Activated naive CD4-positive, alpha-beta T cell treated with anti-CD3 and anti-CD28 coated beads, Interleukin-2, amount 10 ng/mL, durations not matched to agents 7 days and 5 days (primary cell): ENCODE measurements at regions not wholly inside any gene's neighbourhood (a gene's known extent, or its start where the extent isn't known, plus 50 kb on each side); places are given as distances from the start of the nearest gene placed in this dataset.

Source experiments
- CTCF ChIA-PET: fragments of 350-600 bp; sonication (Branson Sonifier 250); formaldehyde crosslinking; loops from one replicate; lab custom pipeline; 2021; ENCODE audit warnings: antibody characterized with exemption; lab: Charles Lee
- DNase-seq: peaks from one replicate; pipeline ENCODE4 v3.0.0-alpha.2; 2020
- H3K27ac Mint-ChIP-seq: one replicate; pipeline ENCODE4 v1.8.0; 2021; ENCODE audit warnings: mild to moderate bottlenecking, moderate library complexity, mixed read lengths
- H3K27me3 Mint-ChIP-seq: one replicate; pipeline ENCODE4 v1.8.0; 2021; ENCODE audit warnings: mild to moderate bottlenecking, mixed read lengths
- H3K36me3 Mint-ChIP-seq: one replicate; pipeline ENCODE4 v1.8.0; 2021; ENCODE audit warnings: mixed read lengths
- H3K4me1 Mint-ChIP-seq: one replicate; pipeline ENCODE4 v1.8.0; 2021; ENCODE audit warnings: mixed read lengths
- H3K4me3 Mint-ChIP-seq: one replicate; pipeline ENCODE4 v1.8.0; 2021; ENCODE audit warnings: mild to moderate bottlenecking, moderate library complexity, mixed read lengths
- H3K9me3 Mint-ChIP-seq: one replicate; pipeline ENCODE4 v1.8.0; 2021; ENCODE audit warnings: mixed read lengths

DNA sequence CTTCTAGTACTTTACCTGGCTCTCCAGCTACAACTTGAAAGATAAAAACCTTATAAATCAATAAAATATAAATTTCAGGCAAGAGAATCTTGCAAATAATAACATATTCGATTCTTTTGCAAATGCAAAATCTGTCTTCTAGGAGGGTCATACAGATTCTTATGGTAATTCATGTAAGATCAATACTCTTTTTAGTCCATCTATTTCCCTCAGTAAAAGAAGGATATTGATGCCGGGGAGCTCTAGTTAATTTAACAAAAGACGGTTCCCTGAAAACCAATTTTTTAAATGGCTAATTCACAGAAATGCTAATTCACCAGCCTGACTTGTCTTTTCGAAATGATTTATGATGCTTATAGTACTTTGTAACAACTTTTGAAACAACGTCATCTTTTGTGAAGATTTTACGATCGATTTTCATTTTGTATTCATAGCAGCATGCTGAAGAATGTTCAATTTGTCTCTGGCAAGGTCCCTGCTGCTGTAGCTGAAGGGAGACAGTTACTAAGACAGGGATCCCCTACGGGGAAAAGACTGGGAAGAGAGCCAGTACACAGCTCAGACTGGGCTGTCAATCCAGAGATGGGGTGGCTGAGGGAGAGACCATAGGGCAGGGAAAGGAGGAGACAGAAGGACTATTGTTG, 90.6 kb upstream of the SPAG17 start:
- H3K27ac Mint-ChIP-seq, result no peak overlapping the region
- no peak overlapping the region for H3K4me3 Mint-ChIP-seq
- H3K27me3 Mint-ChIP-seq, result no peaks in the 10 kb centered on the region
- H3K4me1 Mint-ChIP-seq, result no peaks in the 10 kb centered on the region
- CTCF ChIA-PET, result no interaction called here
- H3K36me3 Mint-ChIP-seq, result no peaks in the 10 kb centered on the region
- DNase-seq, result no peak
- no peaks in the 10 kb centered on the region for H3K9me3 Mint-ChIP-seq

DNA sequence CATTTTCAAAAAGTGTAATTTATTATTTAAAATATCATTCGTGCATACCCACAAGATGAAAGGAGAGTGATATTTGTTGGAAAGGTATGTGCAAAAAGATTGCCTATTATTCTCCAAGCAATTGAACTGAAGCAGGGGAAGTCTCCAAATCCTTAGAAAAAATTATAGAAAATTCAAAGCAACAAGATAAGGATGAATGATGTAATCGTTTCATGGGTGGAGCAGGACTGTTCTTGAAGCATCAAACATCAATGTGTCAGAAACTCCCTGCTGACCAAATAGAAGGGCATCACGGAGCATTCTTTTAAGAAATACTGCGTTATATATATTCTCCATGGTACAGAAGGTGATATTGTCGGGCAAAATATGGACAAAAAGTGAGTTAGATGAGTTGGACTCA, 87.9 kb upstream of the SPAG17 start:
- Mint-ChIP-seq H3K27ac (no peak overlapping the region), H3K36me3 (no peaks in the 10 kb centered on the region), H3K4me1 (no peaks in the 10 kb centered on the region), H3K27me3 (no peaks in the 10 kb centered on the region), H3K4me3 (no peak overlapping the region), H3K9me3 (no peaks in the 10 kb centered on the region)
- DNase-seq, result no peak
- CTCF ChIA-PET, result no interaction called here

DNA sequence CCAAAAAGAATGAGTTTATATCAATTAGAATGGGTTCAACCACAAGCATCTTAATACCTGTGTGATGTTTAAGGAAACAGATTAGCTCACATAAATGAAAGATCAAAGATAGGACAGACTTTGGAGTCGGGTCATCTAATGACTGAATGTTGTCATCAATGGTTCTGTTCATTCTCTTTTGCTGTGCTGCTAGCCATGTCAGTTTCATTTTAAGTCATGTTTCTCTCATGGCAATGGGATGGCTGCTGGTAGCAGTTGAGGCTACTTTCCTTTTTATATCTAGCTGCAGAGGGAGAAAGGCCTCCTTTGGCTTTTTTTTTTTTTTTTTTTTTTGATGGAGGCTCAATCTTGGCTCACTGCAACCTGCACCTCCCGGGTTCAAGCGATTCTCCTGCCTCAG, 86.9 kb upstream of the SPAG17 start:
- CTCF ChIA-PET, result no interaction called here
- Mint-ChIP-seq H3K9me3 (no peaks in the 10 kb centered on the region), H3K27me3 (no peaks in the 10 kb centered on the region), H3K36me3 (no peaks in the 10 kb centered on the region), H3K27ac (no peak overlapping the region), H3K4me3 (no peak overlapping the region), H3K4me1 (no peaks in the 10 kb centered on the region)
- DNase-seq, result no peak

DNA sequence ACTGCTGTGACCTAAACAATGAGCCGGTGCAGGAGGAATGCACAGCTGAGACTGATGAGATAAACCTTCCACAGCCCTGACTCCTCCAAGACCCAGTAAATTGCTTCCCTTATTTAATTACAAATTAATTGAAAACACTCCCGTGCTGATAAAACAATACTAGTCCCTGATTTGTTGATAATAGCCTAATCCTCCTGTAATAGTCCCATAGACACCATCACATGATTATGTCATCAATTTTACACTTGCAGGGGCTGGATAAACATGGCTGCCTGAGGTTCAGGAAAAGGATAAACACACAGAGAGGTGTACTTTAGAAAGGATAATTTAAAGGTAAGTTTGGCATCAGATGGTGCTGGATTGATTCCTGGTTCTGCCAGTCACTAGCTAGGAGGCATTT, 84.6 kb upstream of the SPAG17 start:
- CTCF ChIA-PET, result no interaction called here
- DNase-seq, result no peak
- H3K4me1 Mint-ChIP-seq, result no peaks in the 10 kb centered on the region
- H3K27me3 Mint-ChIP-seq, result no peaks in the 10 kb centered on the region
- H3K4me3 Mint-ChIP-seq, result no peak overlapping the region
- no peaks in the 10 kb centered on the region for H3K9me3 Mint-ChIP-seq
- no peaks in the 10 kb centered on the region for H3K36me3 Mint-ChIP-seq
- H3K27ac Mint-ChIP-seq, result no peak overlapping the region

DNA sequence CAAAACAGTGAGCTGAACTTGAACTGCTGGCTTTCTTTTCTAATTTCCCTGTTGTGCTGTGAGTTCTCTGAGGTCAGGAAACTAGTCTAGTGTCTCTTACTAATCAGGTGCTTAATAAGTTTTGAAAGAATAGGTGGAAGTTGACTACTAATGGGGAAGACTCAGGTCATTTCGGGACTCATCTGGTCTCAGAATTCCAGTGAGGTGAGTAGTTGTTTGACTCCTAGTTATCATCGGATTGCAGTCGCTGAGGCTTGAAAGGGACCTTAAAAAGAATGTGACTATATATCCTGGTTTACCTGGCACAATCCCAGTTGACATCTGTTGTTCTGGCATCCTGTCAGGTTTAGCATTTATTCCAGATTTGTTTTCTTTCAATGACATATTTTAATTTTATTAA, 81.4 kb upstream of the SPAG17 start:
- Mint-ChIP-seq H3K4me1 (no peaks in the 10 kb centered on the region), H3K9me3 (no peaks in the 10 kb centered on the region), H3K27me3 (no peaks in the 10 kb centered on the region), H3K36me3 (no peaks in the 10 kb centered on the region), H3K4me3 (no peak overlapping the region), H3K27ac (no peak overlapping the region)
- CTCF ChIA-PET, result no interaction called here
- no peak for DNase-seq

DNA sequence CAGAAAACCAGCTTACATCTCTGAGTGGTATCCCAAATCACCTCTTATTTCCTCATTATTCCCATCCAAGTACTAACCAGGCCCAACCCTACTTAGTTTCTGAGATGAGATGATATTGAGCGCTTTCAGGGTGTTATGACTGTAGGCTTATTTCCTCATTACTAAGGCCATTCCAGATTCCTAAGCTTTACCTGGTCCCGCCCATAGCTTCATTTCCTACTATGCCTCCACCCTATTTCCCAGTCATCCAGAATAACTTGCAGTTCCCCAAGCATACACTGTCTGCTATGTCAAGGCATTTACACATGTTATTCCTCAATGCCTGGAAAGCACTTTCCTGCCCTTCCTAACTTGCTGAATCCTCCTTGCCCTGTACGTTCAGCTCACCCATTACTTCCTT, 79.3 kb upstream of the SPAG17 start:
- no peaks in the 10 kb centered on the region for H3K4me1 Mint-ChIP-seq
- no peaks in the 10 kb centered on the region for H3K36me3 Mint-ChIP-seq
- no peak overlapping the region for H3K4me3 Mint-ChIP-seq
- H3K27me3 Mint-ChIP-seq, result no peaks in the 10 kb centered on the region
- no peak overlapping the region for H3K27ac Mint-ChIP-seq
- CTCF ChIA-PET, result no interaction called here
- H3K9me3 Mint-ChIP-seq, result no peaks in the 10 kb centered on the region
- DNase-seq, result no peak

DNA sequence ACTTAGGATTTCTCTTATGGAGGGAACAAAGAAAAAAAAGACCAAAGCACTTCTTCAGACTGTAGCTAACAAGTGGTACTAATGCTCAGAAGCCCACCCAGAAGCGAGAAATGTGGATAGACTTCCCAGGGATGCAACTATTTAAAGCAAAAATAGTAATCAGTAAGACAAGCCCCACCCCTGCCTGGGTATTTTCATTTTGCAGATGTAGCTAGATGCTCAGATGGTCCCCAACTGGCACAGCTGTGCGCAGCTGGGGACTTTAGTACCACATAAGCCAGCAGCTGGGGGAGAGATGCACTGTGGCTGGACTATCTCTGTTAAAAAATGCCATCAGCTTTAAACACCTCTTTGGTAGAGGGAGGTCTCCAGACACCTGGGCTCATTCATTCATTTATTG, 77.8 kb upstream of the SPAG17 start:
- CTCF ChIA-PET, result no interaction called here
- no peaks in the 10 kb centered on the region for H3K4me1 Mint-ChIP-seq

DNA sequence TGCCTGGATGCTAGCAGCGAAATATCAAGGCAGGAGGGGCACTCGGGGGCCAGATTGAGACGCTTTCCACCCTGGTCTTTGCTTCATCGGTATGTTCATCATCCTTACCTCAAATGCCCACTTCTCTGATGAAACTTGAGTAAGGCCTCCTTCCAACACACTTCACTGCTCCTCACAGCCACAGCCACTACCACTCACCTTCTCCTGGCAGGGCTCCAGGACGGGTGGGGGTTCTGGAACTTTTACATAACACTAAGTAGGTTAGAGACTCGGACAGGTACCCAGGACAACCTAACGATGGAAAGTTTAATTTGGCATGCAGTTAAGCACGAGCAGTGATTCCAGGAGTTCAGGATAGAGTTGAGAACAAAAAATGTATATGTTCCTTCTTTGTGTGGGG, 73.9 kb upstream of the SPAG17 start:
- Mint-ChIP-seq H3K9me3 (no peaks in the 10 kb centered on the region), H3K4me3 (no peak overlapping the region), H3K27me3 (no peaks in the 10 kb centered on the region), H3K36me3 (no peaks in the 10 kb centered on the region), H3K4me1 (no peaks in the 10 kb centered on the region), H3K27ac (no peak overlapping the region)
- CTCF ChIA-PET, result no interaction called here
- DNase-seq, result no peak

More for the DNA sequence above, 77.8 kb upstream of the SPAG17 start:
- Mint-ChIP-seq H3K9me3 (no peaks in the 10 kb centered on the region), H3K36me3 (no peaks in the 10 kb centered on the region), H3K27ac (no peak overlapping the region), H3K4me3 (no peak overlapping the region), H3K27me3 (no peaks in the 10 kb centered on the region)
- no peak for DNase-seq

DNA sequence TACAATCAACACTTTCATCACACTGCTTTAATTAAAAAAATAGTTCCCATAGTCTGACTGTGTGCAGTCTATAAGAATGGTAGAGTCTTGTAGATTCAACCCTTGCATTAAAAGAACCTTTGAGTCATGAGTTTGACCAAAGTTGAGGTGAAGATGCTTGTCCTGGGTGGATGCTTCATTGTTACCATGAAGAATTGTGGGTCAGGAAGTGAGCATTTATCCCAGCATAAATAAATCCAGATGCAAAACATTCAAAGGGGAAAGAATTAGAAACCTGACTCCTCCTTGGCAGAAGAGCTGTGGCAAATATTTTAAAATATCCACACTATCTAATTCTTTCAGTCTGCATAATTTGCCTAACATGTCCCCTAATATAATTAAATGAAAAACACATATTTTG, 72.9 kb upstream of the SPAG17 start:
- no peak overlapping the region for H3K27ac Mint-ChIP-seq
- H3K27me3 Mint-ChIP-seq, result no peaks in the 10 kb centered on the region
- H3K4me1 Mint-ChIP-seq, result no peaks in the 10 kb centered on the region
- no peaks in the 10 kb centered on the region for H3K36me3 Mint-ChIP-seq
- no peaks in the 10 kb centered on the region for H3K9me3 Mint-ChIP-seq
- DNase-seq, result no peak
- H3K4me3 Mint-ChIP-seq, result no peak overlapping the region
- CTCF ChIA-PET, result no interaction called here

DNA sequence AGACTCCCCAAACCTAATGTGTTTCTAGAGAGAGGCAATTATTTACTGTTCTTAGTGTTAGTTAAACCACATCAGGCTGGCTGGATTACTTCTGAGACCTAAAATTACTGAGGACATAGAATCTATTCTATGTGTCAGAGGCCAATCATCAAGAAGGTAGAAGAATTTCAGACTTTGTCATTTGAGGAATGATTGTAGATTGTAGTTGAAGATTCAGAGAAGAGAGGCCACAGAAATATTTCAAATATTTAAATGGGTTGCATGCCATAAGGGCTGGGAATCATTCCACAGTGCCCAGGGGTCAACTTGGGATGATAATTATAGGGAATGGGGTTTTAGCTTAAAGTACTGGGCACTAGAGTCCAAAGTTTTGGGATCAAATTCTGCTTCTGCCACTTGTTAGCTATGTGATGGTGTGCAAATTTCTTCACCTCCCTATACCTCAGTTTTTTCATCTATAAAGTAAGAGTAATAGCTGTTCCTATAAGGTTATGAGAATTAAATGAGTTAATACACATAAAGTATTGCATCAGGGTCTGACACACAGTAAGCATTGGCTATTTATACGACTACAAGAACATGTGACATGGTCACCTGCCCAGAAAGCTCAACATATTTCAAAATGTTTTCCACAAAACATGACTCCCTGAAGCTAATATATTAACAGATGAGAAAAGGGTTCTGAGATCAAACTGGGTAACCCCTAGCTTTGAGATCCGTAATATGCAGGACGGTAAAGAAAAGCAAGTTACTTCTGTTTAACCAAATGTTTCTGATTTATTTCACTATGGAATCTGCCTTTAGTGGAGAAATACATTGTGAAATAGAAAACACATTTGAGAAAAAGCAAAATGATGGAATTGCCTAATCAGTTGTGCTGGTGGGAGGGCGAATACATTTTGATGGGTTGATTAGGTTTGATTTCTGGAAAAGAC, 69.7 kb upstream of the SPAG17 start:
- no peak for DNase-seq
- CTCF ChIA-PET, result no interaction called here
- Mint-ChIP-seq H3K36me3 (no peaks in the 10 kb centered on the region), H3K27ac (no peak overlapping the region), H3K9me3 (no peaks in the 10 kb centered on the region), H3K27me3 (no peaks in the 10 kb centered on the region), H3K4me1 (no peaks in the 10 kb centered on the region), H3K4me3 (no peak overlapping the region)

DNA sequence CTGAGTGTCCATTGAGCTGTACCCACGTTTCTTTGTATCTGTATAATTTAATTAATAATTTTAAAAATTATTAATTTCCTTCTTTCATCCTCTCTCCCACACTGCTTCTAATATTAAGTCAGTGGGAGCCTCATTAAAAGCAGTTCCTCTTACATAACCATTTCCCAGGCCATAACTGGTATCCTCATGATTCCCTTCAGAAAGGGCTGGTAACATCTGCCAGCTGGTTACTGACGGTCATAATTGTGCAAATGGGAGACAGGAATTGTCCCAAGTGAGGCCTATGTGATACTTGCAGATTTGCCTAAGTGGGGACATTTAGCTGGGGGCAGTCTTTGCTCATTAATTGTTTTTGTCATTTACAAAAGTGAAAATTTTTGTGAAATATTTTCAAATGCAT, 69.0 kb upstream of the SPAG17 start:
- Mint-ChIP-seq H3K27ac (no peak overlapping the region), H3K4me1 (no peaks in the 10 kb centered on the region), H3K27me3 (no peaks in the 10 kb centered on the region), H3K9me3 (no peaks in the 10 kb centered on the region), H3K36me3 (no peaks in the 10 kb centered on the region), H3K4me3 (no peak overlapping the region)
- no peak for DNase-seq
- CTCF ChIA-PET, result no interaction called here

DNA sequence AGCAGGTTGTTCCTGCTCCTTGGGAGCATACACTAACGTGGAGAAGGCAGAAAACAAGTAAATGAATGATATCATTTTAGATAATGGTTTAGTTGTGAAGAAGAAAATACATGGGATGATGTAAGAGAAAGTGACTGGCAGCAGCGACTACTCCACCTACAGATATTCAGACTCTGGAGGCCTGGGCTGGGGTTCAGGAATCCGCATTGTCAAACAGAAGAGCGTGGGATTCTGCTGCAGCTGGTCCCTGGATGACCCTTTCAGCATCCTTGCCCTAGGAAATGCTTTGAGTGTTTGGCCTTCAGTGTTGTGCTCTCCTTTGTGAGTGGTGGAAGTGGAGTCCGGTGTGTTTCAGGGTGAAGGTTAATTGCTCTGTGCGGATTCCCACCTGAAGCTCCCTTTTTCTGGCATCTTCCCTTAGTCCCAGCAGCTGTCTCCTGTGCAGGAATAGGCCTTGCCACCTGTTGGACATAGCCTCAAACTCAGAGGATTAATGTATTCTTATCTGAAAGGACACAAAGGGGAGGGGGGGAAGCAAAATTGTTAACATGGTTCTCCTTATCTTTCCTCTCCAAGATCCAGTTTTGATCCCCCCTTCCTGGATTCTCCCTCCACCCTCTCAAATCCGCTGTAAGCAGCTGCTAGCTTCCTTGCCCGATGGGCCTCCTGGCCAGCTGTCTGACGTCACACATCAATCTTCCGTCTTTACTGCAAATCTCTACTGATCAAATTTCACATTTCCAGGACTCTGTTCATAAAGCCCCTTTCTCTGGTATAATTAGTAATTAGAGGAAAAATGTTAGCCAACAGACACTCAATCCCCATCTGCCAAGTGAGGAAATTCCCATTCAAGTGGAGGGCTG, 68.3 kb upstream of the SPAG17 start:
- Mint-ChIP-seq H3K4me1 (no peaks in the 10 kb centered on the region), H3K9me3 (no peaks in the 10 kb centered on the region), H3K27ac (no peak overlapping the region), H3K27me3 (no peaks in the 10 kb centered on the region), H3K36me3 (no peaks in the 10 kb centered on the region), H3K4me3 (no peak overlapping the region)
- DNase-seq, result no peak
- CTCF ChIA-PET, result no interaction called here

DNA sequence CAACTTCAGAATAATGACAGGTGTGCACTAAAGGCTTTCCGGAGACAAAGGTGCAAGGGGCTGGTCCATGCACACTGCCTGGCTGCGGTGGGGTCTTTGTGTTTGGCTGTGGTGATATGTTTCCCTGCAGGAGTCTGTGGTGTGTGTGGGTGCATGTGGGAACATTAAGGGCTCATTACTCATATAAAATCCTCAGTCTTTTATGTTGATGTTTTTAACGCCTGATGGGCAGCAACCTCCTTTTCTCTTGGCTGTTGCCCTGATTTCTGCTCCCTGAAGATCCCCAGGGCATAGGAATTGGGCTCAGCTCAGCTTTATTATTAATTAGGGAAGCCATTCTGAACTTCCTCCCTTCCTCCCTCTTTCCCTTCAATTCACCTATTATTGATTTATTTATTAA, 67.6 kb upstream of the SPAG17 start:
- no peak for DNase-seq
- H3K9me3 Mint-ChIP-seq, result no peaks in the 10 kb centered on the region
- no peak overlapping the region for H3K27ac Mint-ChIP-seq
- H3K4me3 Mint-ChIP-seq, result no peak overlapping the region
- CTCF ChIA-PET, result no interaction called here
- no peaks in the 10 kb centered on the region for H3K4me1 Mint-ChIP-seq
- no peaks in the 10 kb centered on the region for H3K36me3 Mint-ChIP-seq
- H3K27me3 Mint-ChIP-seq, result no peaks in the 10 kb centered on the region

DNA sequence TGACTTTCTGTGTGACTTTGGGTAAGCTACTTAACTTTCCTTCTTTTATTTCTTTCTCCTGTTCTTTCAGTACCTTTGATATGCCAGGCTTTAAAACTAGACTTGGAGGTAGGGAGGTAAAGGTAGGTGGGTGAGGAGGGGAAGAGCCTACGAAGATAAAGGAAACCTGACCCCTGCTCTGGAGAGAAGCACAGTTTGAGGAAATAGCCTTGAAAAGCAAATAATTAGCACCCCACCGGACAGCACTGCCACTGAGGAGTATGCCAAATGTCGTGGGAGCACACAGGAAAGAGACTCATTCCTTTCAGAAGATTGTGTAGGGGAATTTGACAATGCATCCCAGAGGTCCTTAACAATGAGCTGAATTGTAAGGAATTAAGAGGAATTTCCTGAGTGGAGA, 65.2 kb upstream of the SPAG17 start:
- CTCF ChIA-PET, result no interaction called here
- no peak overlapping the region for H3K27ac Mint-ChIP-seq
- no peaks in the 10 kb centered on the region for H3K4me1 Mint-ChIP-seq
- H3K36me3 Mint-ChIP-seq, result no peaks in the 10 kb centered on the region
- no peaks in the 10 kb centered on the region for H3K27me3 Mint-ChIP-seq
- H3K4me3 Mint-ChIP-seq, result no peak overlapping the region
- H3K9me3 Mint-ChIP-seq, result no peaks in the 10 kb centered on the region
- no peak for DNase-seq
